GM13977 (cell line): ENCODE measurements at regions not wholly inside any gene's neighbourhood (a gene's known extent, or its start where the extent isn't known, plus 50 kb on each side); places are given as distances from the start of the nearest gene placed in this dataset.

Experiments used
- DNase-seq: peaks from one replicate; pipeline ENCODE4 v3.0.0; 2012; ENCODE audit warnings: low spot score
- CTCF ChIP-seq: IDR thresholded peaks from 2 replicates; pipeline ENCODE4 v1.5.1; 2012; ENCODE audit warnings: mild to moderate bottlenecking, control low read depth; ENCODE audit not compliant: insufficient read depth; ENCODE audit errors: extremely low read depth, missing control alignments
- in situ Hi-C: fragments of 300-500 bp; cut with MboI; formaldehyde crosslinking; loops from one replicate; pipeline ENCODE4 v1.12.0; 2022; ENCODE audit warnings: low sequenced_read_pairs, low pct_unique_long_range_greater_than_20kb, mixed read lengths, inconsistent platforms; ENCODE audit not compliant: unreplicated experiment

- DNase-seq, result no peak
- in situ Hi-C loops, result no loop called here
- no peak for TF ChIP-seq CTCF
Observed at GRCh38 chr14:41506552-41506951, 100.1 kb upstream of the LRFN5 start.

GRCh38 chr14:41505491-41505890 lies 101.2 kb upstream of the LRFN5 start:
- TF ChIP-seq CTCF, result no peak
- DNase-seq, result no peak
- in situ Hi-C loops, result no loop called here

GRCh38 chr14:41498959-41499358 lies 107.7 kb upstream of the LRFN5 start:
- in situ Hi-C loops, result no loop called here
- no peak for DNase-seq
- TF ChIP-seq CTCF, result no peak

- no peak for DNase-seq
- in situ Hi-C loops, result no loop called here
- TF ChIP-seq CTCF, result no peak
Observed at GRCh38 chr14:41490323-41490722, 116.4 kb upstream of the LRFN5 start.

GRCh38 chr14:41489315-41489972 lies 117.2 kb upstream of the LRFN5 start:
- in situ Hi-C loops, result no loop called here
- TF ChIP-seq CTCF, result no peak
- DNase-seq, result no peak

GRCh38 chr14:41488401-41488800 lies 118.3 kb upstream of the LRFN5 start:
- no peak for DNase-seq
- TF ChIP-seq CTCF, result no peak
- in situ Hi-C loops, result no loop called here

GRCh38 chr14:41482861-41483260 lies 123.8 kb upstream of the LRFN5 start:
- no peak for DNase-seq
- no peak for TF ChIP-seq CTCF
- in situ Hi-C loops, result no loop called here
